K562 (cell line): ENCODE measurements at regions not wholly inside any gene's neighbourhood (a gene's known extent, or its start where the extent isn't known, plus 50 kb on each side); places are given as distances from the start of the nearest gene placed in this dataset.
A peak's percentile ranks its signal among the peaks of the same experiment; 100 is the strongest.

Experiments used
- ATAC-seq: fragments of 200-7000 bp; cut with Tn5 transposase; 3 replicates; pipeline ENCODE4 v1.9.1; 2020; ENCODE audit warnings: moderate library complexity
- BruUV-seq: library from RNA; stranded (reverse); fragments of 400-500 nt; replicated peaks from 2 replicates; lab custom pipeline; 2021; lab: Mats Ljungman, UMichigan
- CTCF ChIA-PET: fragments of 300-600 bp; formaldehyde crosslinking; extraction: SDS; loops from one replicate; lab custom pipeline; 2021; ENCODE audit warnings: low intra/inter-chr PET ratio; lab: Yijun Ruan, JAX
- POLR2A ChIA-PET: fragments of 300-600, 350-650 bp; sonication (Branson Sonifier 250); formaldehyde crosslinking; extraction: SDS; loops from one replicate; lab custom pipeline; 2021; ENCODE audit warnings: antibody characterized with exemption, inconsistent platforms; lab: Yijun Ruan, JAX
- DNase-seq, 4 experiments: peaks; one replicate each; pipeline versions ENCODE4 v3.0.0 to v3.0.0-alpha.2; 2011 to 2018; ENCODE audit warnings: low spot score in 3 of 4, mixed read lengths in 3 of 4; ENCODE audit errors: extremely low read depth in 1 of 4
- FAIRE-seq: peaks from 2 replicates; lab custom pipeline; 2011; peaks lifted over from hg19 to GRCh38; lab: Jason Lieb, UNC
- H2AFZ ChIP-seq: 2 replicates; pipeline ENCODE4 v1.6.0; 2011; ENCODE audit warnings: low read depth, low read length, control low read depth, inconsistent platforms
- H3K27ac ChIP-seq: fragments of 200-600 bp; 3 replicates; pipeline ENCODE4 v1.8.0; 2011; ENCODE audit warnings: low read depth, mild to moderate bottlenecking, control low read depth, inconsistent platforms, low read length, moderate library complexity, mixed read lengths; ENCODE audit errors: extremely low read depth
- H3K27me3 ChIP-seq, 2 experiments: fragments of 300-600 bp in 1 of 2; 2 replicates in 1 of 2; 3 replicates in 1 of 2; pipeline versions ENCODE4 v1.6.0 to v1.8.0; 2011; ENCODE audit warnings: inconsistent platforms in 2 of 2, low read length in 2 of 2, mild to moderate bottlenecking in 1 of 2, mixed read lengths in 1 of 2, moderate library complexity in 1 of 2; ENCODE audit not compliant: control insufficient read depth in 2 of 2, insufficient read depth in 2 of 2
- H3K36me3 ChIP-seq: fragments of 300-600 bp; 3 replicates; pipeline ENCODE4 v1.8.0; 2011; ENCODE audit warnings: mild to moderate bottlenecking, low read length, inconsistent platforms; ENCODE audit not compliant: control insufficient read depth, insufficient read depth
- H3K4me1 ChIP-seq, 2 experiments: fragments of 200-600 bp in 1 of 2; replicated peaks in 1 of 2; 2 replicates in 1 of 2; 3 replicates in 1 of 2; pipeline versions ENCODE4 v1.5.1 to v1.8.0; 2011; ENCODE audit warnings: inconsistent platforms in 2 of 2, low read length in 2 of 2, mild to moderate bottlenecking in 1 of 2, mixed read lengths in 1 of 2, moderate library complexity in 1 of 2; ENCODE audit not compliant: control insufficient read depth in 2 of 2, insufficient read depth in 2 of 2
- H3K4me2 ChIP-seq: 2 replicates; pipeline ENCODE4 v1.6.1; 2011; ENCODE audit warnings: low read length, control low read depth, inconsistent platforms, mixed read lengths; ENCODE audit not compliant: insufficient read depth
- H3K4me3 ChIP-seq: fragments of 200-600 bp; sonication (generic), shearing (Covaris generic); 2 replicates; pipeline ENCODE4 v1.5.1; 2016; ENCODE audit warnings: control low read depth, inconsistent platforms
- H3K79me2 ChIP-seq: fragments of 200-600 bp; 3 replicates; pipeline ENCODE4 v1.8.0; 2011; ENCODE audit warnings: low read length, inconsistent platforms; ENCODE audit not compliant: control insufficient read depth, insufficient read depth
- H3K9ac ChIP-seq, 2 experiments: 2 replicates each; pipeline versions ENCODE4 v1.6.0 to v1.6.1; 2011; ENCODE audit warnings: low read depth in 2 of 2, low read length in 2 of 2, control low read depth in 1 of 2, inconsistent platforms in 1 of 2, mild to moderate bottlenecking in 1 of 2, mixed read lengths in 1 of 2; ENCODE audit not compliant: insufficient read depth in 1 of 2
- H3K9me1 ChIP-seq: one replicate; pipeline ENCODE4 v1.6.0; 2011; ENCODE audit warnings: inconsistent platforms, mild to moderate bottlenecking, low read length, moderate library complexity; ENCODE audit not compliant: control insufficient read depth, insufficient read depth
- H3K9me3 ChIP-seq: replicated peaks from 2 replicates; pipeline ENCODE4 v1.5.1; 2011; ENCODE audit warnings: low read depth, low read length, inconsistent platforms; ENCODE audit not compliant: control insufficient read depth, insufficient read depth
- H4K20me1 ChIP-seq: replicated peaks from 2 replicates; pipeline ENCODE4 v1.6.1; 2011; ENCODE audit warnings: low read length, inconsistent platforms, mixed read lengths; ENCODE audit not compliant: control insufficient read depth, insufficient read depth
- ATF1 ChIP-seq, 2 experiments: fragments of 450-650 bp in 1 of 2; IDR thresholded peaks; 2 replicates each; pipeline ENCODE4 v1.6.1; 2016; ENCODE audit warnings: missing compliant biosample characterization in 1 of 2, missing genetic modification characterization in 1 of 2
- BACH1 ChIP-seq: fragments of 200-800 bp; sonication (Bioruptor generic); IDR thresholded peaks from 2 replicates; pipeline ENCODE4 v1.6.1; 2016; ENCODE audit warnings: missing genetic modification characterization, missing compliant biosample characterization
- C11orf30 ChIP-seq: fragments of 450-650 bp; IDR thresholded peaks from 2 replicates; pipeline ENCODE4 v1.6.1; 2016; ENCODE audit warnings: low read depth, mild to moderate bottlenecking
- JUND ChIP-seq, 2 experiments: IDR thresholded peaks; 2 replicates in 1 of 2; 3 replicates in 1 of 2; pipeline ENCODE4 v1.6.1; 2011; ENCODE audit warnings: borderline replicate concordance in 2 of 2, low read depth in 2 of 2, low read length in 2 of 2, improper control_type of control experiment in 1 of 2, missing biosample characterization in 1 of 2, missing genetic modification characterization in 1 of 2, missing genetic modification reagents in 1 of 2
- MAFG ChIP-seq: fragments of 450-650 bp; conservative IDR thresholded peaks from 2 replicates; pipeline ENCODE4 v1.6.1; 2016; ENCODE audit warnings: missing genetic modification characterization, missing compliant biosample characterization
- NBN ChIP-seq: fragments of 450-650 bp; IDR thresholded peaks from 2 replicates; pipeline ENCODE4 v1.6.1; 2016; ENCODE audit warnings: low read depth, mild to moderate bottlenecking
- RAD51 ChIP-seq: fragments of 450-650 bp; IDR thresholded peaks from 2 replicates; pipeline ENCODE4 v1.7.1; 2016; ENCODE audit warnings: low read depth, mild to moderate bottlenecking, borderline replicate concordance
- SNRNP70 ChIP-seq: fragments of 200-400 bp; formaldehyde crosslinking; optimal IDR thresholded peaks from 2 replicates; pipeline ENCODE3; 2017; ENCODE audit warnings: low read depth, low read length
- SRSF3 ChIP-seq: fragments of 200-400 bp; formaldehyde crosslinking; IDR thresholded peaks from 2 replicates; pipeline ENCODE4 v1.6.1; 2016; ENCODE audit warnings: mild to moderate bottlenecking, low read length, moderate library complexity; ENCODE audit not compliant: insufficient read depth
- ZNF134 ChIP-seq: fragments of 250-450 bp; sonication (Bioruptor Pico); conservative IDR thresholded peaks from 2 replicates; pipeline ENCODE4 v1.4.0; 2020
- ZNF316 ChIP-seq: fragments of 450-650 bp; IDR thresholded peaks from 2 replicates; pipeline ENCODE4 v1.6.1; 2016
- WGBS: fragments of 100-300 bp; shearing (Covaris generic); methylation state at CpG from one replicate; pipeline ENCODE4 v1.1.6; 2016; ENCODE audit warnings: low coverage, mixed read lengths; ENCODE audit not compliant: insufficient coverage; ENCODE audit errors: missing lambda C conversion rate; 5-methylcytosine and 5-hydroxymethylcytosine counted together
- in situ Hi-C: fragments of 300-500 bp; cut with MboI; formaldehyde crosslinking; loops from 4 replicates; pipeline ENCODE4 v1.15.0; 2018; ENCODE audit warnings: inconsistent platforms, mixed read lengths
- intact Hi-C: fragments of 100-400 bp; cut with micrococcal nuclease; formaldehyde crosslinking; loops from 2 replicates; pipeline ENCODE4 v1.14.2; 2022
- TF ChIP-seq, protein P1 (sequence below): sonication (generic); formaldehyde crosslinking; IDR thresholded peaks from 2 replicates; pipeline ENCODE4 v1.8.1; 2023; ENCODE audit warnings: mild to moderate bottlenecking, missing genetic modification reagents, moderate library complexity
- TF ChIP-seq, protein P2 (sequence below), 2 experiments: fragments of 450-650 bp; IDR thresholded peaks; 2 replicates each; pipeline ENCODE4 v1.6.1; 2018; ENCODE audit warnings: mild to moderate bottlenecking in 2 of 2, low read depth in 1 of 2; ENCODE audit not compliant: partially characterized antibody in 2 of 2
- TF ChIP-seq, protein P3 (sequence below): fragments of 450-650 bp; formaldehyde crosslinking; IDR thresholded peaks from 2 replicates; pipeline ENCODE4 v1.4.0; 2020; ENCODE audit warnings: mild to moderate bottlenecking, moderate library complexity

- TF ChIP-seq, protein P1, sequence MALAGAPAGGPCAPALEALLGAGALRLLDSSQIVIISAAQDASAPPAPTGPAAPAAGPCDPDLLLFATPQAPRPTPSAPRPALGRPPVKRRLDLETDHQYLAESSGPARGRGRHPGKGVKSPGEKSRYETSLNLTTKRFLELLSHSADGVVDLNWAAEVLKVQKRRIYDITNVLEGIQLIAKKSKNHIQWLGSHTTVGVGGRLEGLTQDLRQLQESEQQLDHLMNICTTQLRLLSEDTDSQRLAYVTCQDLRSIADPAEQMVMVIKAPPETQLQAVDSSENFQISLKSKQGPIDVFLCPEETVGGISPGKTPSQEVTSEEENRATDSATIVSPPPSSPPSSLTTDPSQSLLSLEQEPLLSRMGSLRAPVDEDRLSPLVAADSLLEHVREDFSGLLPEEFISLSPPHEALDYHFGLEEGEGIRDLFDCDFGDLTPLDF (CRISPR knock-in tag), result no peak
These were observed 159.8 kb upstream of the ETAA1 start (continued) for GRCh38 chr2:67237288-67237687.

GRCh38 chr2:67240507-67240906 is 156.6 kb upstream of the ETAA1 start:
- Histone ChIP-seq H3K36me3 (no peaks in the 10 kb centered on the region), H3K27ac (no peak overlapping the region), H3K4me2 (no peak overlapping the region), H4K20me1 (no peaks in the 10 kb centered on the region), H3K27me3 (no peaks in the 10 kb centered on the region), H3K9me3 (no peaks in the 10 kb centered on the region), H3K9ac (no peak overlapping the region), H2AFZ (no peak overlapping the region), H3K4me1 (no peaks in the 10 kb centered on the region), H3K79me2 (no peaks in the 10 kb centered on the region), H3K4me3 (no peak overlapping the region), H3K9me1 (no peaks in the 10 kb centered on the region)
- in situ Hi-C loops (no loop called here), intact Hi-C loops (no loop called here)
- 0% methylated on average over 2 of the region's 2 CpGs for WGBS
- POLR2A ChIA-PET, result no interaction called here
- no TSS peak for BruUV-seq
- DNase-seq, result peak in 2 of 4 experiments; percentile 22 to 42
- CTCF ChIA-PET, result no interaction called here
- FAIRE-seq, result peak; percentile 58
- peak; percentile 73; the same call in 2 of the 3 replicates for ATAC-seq
- TF ChIP-seq ZNF134 (no peak), ATF1 (CRISPR knock-in tag; IDR thresholded peaks at IDR 0.05) (no peak), ATF1 (tag; IDR thresholded peaks at IDR 0.05) (no peak), C11orf30 (peak; percentile 85), SRSF3 (no peak), ZNF316 (peak; percentile 85), JUND (IDR thresholded peaks at IDR 0.05; ENCODE audit: borderline replicate concordance, low read depth, low read length) (no peak), JUND (tag; IDR thresholded peaks at IDR 0.05; ENCODE audit: borderline replicate concordance, low read depth, low read length) (peak; percentile 61; the same call in 1 of the 3 replicates), MAFG (tag) (peak; percentile 93), BACH1 (tag) (0 out of 2 replicates have a peak, but pooled peaks have one; percentile 29), SNRNP70 (no peak), RAD51 (no peak), NBN (no peak)
- TF ChIP-seq, protein P2, sequence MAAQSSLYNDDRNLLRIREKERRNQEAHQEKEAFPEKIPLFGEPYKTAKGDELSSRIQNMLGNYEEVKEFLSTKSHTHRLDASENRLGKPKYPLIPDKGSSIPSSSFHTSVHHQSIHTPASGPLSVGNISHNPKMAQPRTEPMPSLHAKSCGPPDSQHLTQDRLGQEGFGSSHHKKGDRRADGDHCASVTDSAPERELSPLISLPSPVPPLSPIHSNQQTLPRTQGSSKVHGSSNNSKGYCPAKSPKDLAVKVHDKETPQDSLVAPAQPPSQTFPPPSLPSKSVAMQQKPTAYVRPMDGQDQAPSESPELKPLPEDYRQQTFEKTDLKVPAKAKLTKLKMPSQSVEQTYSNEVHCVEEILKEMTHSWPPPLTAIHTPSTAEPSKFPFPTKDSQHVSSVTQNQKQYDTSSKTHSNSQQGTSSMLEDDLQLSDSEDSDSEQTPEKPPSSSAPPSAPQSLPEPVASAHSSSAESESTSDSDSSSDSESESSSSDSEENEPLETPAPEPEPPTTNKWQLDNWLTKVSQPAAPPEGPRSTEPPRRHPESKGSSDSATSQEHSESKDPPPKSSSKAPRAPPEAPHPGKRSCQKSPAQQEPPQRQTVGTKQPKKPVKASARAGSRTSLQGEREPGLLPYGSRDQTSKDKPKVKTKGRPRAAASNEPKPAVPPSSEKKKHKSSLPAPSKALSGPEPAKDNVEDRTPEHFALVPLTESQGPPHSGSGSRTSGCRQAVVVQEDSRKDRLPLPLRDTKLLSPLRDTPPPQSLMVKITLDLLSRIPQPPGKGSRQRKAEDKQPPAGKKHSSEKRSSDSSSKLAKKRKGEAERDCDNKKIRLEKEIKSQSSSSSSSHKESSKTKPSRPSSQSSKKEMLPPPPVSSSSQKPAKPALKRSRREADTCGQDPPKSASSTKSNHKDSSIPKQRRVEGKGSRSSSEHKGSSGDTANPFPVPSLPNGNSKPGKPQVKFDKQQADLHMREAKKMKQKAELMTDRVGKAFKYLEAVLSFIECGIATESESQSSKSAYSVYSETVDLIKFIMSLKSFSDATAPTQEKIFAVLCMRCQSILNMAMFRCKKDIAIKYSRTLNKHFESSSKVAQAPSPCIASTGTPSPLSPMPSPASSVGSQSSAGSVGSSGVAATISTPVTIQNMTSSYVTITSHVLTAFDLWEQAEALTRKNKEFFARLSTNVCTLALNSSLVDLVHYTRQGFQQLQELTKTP (IDR thresholded peaks at IDR 0.05; ENCODE audit: low read depth in 1 of 2, partially characterized antibody in 2 of 2), result no peak
- TF ChIP-seq, protein P3, sequence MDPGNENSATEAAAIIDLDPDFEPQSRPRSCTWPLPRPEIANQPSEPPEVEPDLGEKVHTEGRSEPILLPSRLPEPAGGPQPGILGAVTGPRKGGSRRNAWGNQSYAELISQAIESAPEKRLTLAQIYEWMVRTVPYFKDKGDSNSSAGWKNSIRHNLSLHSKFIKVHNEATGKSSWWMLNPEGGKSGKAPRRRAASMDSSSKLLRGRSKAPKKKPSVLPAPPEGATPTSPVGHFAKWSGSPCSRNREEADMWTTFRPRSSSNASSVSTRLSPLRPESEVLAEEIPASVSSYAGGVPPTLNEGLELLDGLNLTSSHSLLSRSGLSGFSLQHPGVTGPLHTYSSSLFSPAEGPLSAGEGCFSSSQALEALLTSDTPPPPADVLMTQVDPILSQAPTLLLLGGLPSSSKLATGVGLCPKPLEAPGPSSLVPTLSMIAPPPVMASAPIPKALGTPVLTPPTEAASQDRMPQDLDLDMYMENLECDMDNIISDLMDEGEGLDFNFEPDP (CRISPR knock-in tag), result no peak
